ENCODE measurements at regions not wholly inside any gene's neighbourhood (a gene's known extent, or its start where the extent isn't known, plus 50 kb on each side); places are given as distances from the start of the nearest gene placed in this dataset.

- TF ChIP-seq CTCF (IDR thresholded peaks at IDR 0.05; ENCODE audit: low read length, missing control alignments) = no peak
- DNase-seq (ENCODE audit: low read depth) = no peak
- no peak overlapping the region for H3K4me3 ChIP-seq (replicated peaks; ENCODE audit: low read depth, low read length)
These were observed 689.9 kb downstream of the MATN1 start for GRCh38 chr1:30033256-30034104.

GRCh38 chr1:30032302-30032701 is 691.1 kb downstream of the MATN1 start:
- no peak overlapping the region for H3K4me3 ChIP-seq (replicated peaks; ENCODE audit: low read depth, low read length)
- TF ChIP-seq CTCF (IDR thresholded peaks at IDR 0.05; ENCODE audit: low read length, missing control alignments) = no peak
- no peak for DNase-seq (ENCODE audit: low read depth)

GRCh38 chr1:30029677-30030076 is 693.7 kb downstream of the MATN1 start:
- no peak for DNase-seq (ENCODE audit: low read depth)
- no peak for TF ChIP-seq CTCF (IDR thresholded peaks at IDR 0.05; ENCODE audit: low read length, missing control alignments)
- H3K4me3 ChIP-seq (replicated peaks; ENCODE audit: low read depth, low read length) = no peak overlapping the region

- TF ChIP-seq CTCF (IDR thresholded peaks at IDR 0.05; ENCODE audit: low read length, missing control alignments) = no peak
- H3K4me3 ChIP-seq (replicated peaks; ENCODE audit: low read depth, low read length) = no peak overlapping the region
- DNase-seq (ENCODE audit: low read depth) = no peak
These were observed 694.4 kb downstream of the MATN1 start for GRCh38 chr1:30028939-30029338.

- TF ChIP-seq CTCF (IDR thresholded peaks at IDR 0.05; ENCODE audit: low read length, missing control alignments) = no peak
- DNase-seq (ENCODE audit: low read depth) = no peak
- no peak overlapping the region for H3K4me3 ChIP-seq (replicated peaks; ENCODE audit: low read depth, low read length)
These were observed 695.1 kb downstream of the MATN1 start for GRCh38 chr1:30028283-30028682.

- H3K4me3 ChIP-seq (replicated peaks; ENCODE audit: low read depth, low read length) = no peak overlapping the region
- no peak for TF ChIP-seq CTCF (IDR thresholded peaks at IDR 0.05; ENCODE audit: low read length, missing control alignments)
- no peak for DNase-seq (ENCODE audit: low read depth)
These were observed 696.1 kb downstream of the MATN1 start for GRCh38 chr1:30027247-30027646.

All from fibroblast of pulmonary artery (primary cell).